Erythroblast (primary cell): ENCODE measurements at regions not wholly inside any gene's neighbourhood (a gene's known extent, or its start where the extent isn't known, plus 50 kb on each side); places are given as distances from the start of the nearest gene placed in this dataset.

ENCODE experiments used
- GATA1 ChIP-seq: IDR thresholded peaks from 2 replicates; pipeline ENCODE4 v1.6.1; 2011; ENCODE audit warnings: low read depth, mild to moderate bottlenecking, control low read depth, low read length, moderate library complexity
- POLR2A ChIP-seq: IDR thresholded peaks from 2 replicates; pipeline ENCODE4 v1.6.1; 2011; ENCODE audit warnings: mild to moderate bottlenecking, low read length

DNA sequence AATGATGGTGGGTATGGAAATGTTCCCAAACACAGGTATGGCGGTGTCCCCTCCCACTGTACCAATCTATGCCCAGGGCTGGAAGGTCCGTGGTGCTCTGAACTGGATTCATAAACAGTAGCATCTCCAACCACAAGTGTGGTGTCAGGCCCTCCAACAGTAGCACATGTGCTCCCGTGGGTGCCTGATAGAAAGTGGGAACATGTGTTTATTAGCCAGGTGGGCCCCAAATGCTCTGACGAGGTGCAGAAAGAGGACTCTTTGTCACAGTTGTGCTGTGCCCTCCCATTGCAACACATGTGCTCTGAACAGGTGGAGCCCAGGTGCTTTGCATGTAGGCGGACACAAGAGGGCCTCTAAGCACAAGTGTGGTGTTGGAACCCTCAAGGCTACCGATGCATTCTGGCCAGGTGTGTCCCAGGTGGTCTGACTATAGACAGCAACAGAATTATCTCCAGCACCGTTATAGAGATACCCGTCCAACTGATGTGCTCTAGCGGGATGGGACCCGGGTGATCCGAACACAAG, 75.4 kb upstream of the ZNF30 start:
- no peak for TF ChIP-seq POLR2A
- TF ChIP-seq GATA1 = no peak
